ENCODE measurements at regions not wholly inside any gene's neighbourhood (a gene's known extent, or its start where the extent isn't known, plus 50 kb on each side); places are given as distances from the start of the nearest gene placed in this dataset.

DNA sequence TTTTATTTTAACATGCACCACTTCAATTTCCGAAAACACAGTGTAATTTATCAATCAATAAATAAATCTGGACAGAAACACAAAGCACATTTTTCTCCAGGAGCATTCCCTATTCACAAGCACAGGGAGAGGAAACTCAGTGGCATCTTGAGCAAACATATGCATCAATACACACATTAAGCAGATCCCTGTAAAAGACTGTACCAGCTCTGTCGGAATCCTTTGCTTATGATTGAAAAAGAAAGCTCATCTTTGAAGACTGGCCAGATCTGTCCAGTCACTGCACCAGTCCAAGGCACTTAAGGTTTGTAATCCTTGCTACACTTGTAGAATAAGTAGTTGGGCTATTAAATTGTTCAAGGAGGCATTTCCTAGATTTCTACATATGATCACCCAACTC, 343.9 kb downstream of the BMPER start:
- H3K27me3 ChIP-seq (ENCODE audit: control insufficient read depth in 2 of 2, insufficient read depth in 2 of 2, low read length in 2 of 2) = no peaks in the 10 kb centered on the region
- H3K36me3 ChIP-seq (ENCODE audit: control insufficient read depth, insufficient read depth, low read length) = no peaks in the 10 kb centered on the region
- ChIA-PET CTCF (ENCODE audit: low intra/inter-chr PET ratio) (no interaction called here), POLR2A (no interaction called here)
- 0% methylated on average over 2 of the region's 2 CpGs for WGBS (ENCODE audit: insufficient coverage, low coverage, missing lambda C conversion rate)
- DNase-seq (ENCODE audit: extremely low read depth in 1 of 4, low spot score in 3 of 4) (no peak), ATAC-seq (no peak), FAIRE-seq (no peak)
- no peak overlapping the region for H3K27ac ChIP-seq (ENCODE audit: extremely low read depth, low read depth, low read length)
- H3K79me2 ChIP-seq (ENCODE audit: control insufficient read depth, insufficient read depth, low read length) = no peaks in the 10 kb centered on the region
- BruUV-seq (replicated peaks) = no TSS peak
- H3K4me3 ChIP-seq = no peak overlapping the region
- H4K20me1 ChIP-seq (replicated peaks; ENCODE audit: control insufficient read depth, insufficient read depth, low read length) = no peaks in the 10 kb centered on the region
- H3K4me1 ChIP-seq (replicated peaks in 1 of 2; ENCODE audit: control insufficient read depth in 2 of 2, insufficient read depth in 2 of 2, low read length in 2 of 2) = no peaks in the 10 kb centered on the region
- in situ Hi-C loops (cut with MboI) (no loop called here), intact Hi-C loops (cut with micrococcal nuclease) (no loop called here)
- no peak overlapping the region for H2AFZ ChIP-seq (ENCODE audit: low read depth, low read length)
- no peaks in the 10 kb centered on the region for H3K9me1 ChIP-seq (ENCODE audit: control insufficient read depth, insufficient read depth, low read length)
- no peak overlapping the region for H3K4me2 ChIP-seq (ENCODE audit: insufficient read depth, low read length)
- H3K9ac ChIP-seq (ENCODE audit: insufficient read depth in 1 of 2, low read depth in 2 of 2, low read length in 2 of 2) = no peak overlapping the region
- no peaks in the 10 kb centered on the region for H3K9me3 ChIP-seq (replicated peaks; ENCODE audit: control insufficient read depth, insufficient read depth, low read depth, low read length)
- TF ChIP-seq, protein P1, sequence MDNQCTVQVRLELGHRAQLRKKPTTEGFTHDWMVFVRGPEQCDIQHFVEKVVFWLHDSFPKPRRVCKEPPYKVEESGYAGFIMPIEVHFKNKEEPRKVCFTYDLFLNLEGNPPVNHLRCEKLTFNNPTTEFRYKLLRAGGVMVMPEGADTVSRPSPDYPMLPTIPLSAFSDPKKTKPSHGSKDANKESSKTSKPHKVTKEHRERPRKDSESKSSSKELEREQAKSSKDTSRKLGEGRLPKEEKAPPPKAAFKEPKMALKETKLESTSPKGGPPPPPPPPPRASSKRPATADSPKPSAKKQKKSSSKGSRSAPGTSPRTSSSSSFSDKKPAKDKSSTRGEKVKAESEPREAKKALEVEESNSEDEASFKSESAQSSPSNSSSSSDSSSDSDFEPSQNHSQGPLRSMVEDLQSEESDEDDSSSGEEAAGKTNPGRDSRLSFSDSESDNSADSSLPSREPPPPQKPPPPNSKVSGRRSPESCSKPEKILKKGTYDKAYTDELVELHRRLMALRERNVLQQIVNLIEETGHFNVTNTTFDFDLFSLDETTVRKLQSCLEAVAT (IDR thresholded peaks at IDR 0.05) = no peak
- TF ChIP-seq, protein P2, sequence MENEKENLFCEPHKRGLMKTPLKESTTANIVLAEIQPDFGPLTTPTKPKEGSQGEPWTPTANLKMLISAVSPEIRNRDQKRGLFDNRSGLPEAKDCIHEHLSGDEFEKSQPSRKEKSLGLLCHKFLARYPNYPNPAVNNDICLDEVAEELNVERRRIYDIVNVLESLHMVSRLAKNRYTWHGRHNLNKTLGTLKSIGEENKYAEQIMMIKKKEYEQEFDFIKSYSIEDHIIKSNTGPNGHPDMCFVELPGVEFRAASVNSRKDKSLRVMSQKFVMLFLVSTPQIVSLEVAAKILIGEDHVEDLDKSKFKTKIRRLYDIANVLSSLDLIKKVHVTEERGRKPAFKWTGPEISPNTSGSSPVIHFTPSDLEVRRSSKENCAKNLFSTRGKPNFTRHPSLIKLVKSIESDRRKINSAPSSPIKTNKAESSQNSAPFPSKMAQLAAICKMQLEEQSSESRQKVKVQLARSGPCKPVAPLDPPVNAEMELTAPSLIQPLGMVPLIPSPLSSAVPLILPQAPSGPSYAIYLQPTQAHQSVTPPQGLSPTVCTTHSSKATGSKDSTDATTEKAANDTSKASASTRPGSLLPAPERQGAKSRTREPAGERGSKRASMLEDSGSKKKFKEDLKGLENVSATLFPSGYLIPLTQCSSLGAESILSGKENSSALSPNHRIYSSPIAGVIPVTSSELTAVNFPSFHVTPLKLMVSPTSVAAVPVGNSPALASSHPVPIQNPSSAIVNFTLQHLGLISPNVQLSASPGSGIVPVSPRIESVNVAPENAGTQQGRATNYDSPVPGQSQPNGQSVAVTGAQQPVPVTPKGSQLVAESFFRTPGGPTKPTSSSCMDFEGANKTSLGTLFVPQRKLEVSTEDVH (IDR thresholded peaks at IDR 0.05; ENCODE audit: low read depth, partially characterized antibody) = no peak
- TF ChIP-seq TAF1 (IDR thresholded peaks at IDR 0.05; ENCODE audit: control insufficient read depth, extremely low read depth, insufficient read depth, low read length, severe bottlenecking) (no peak), CSDE1 (IDR thresholded peaks at IDR 0.05) (no peak), SPI1 (IDR thresholded peaks at IDR 0.05; ENCODE audit: borderline replicate concordance, low read depth, low read length) (no peak)
- TF ChIP-seq, protein P3, sequence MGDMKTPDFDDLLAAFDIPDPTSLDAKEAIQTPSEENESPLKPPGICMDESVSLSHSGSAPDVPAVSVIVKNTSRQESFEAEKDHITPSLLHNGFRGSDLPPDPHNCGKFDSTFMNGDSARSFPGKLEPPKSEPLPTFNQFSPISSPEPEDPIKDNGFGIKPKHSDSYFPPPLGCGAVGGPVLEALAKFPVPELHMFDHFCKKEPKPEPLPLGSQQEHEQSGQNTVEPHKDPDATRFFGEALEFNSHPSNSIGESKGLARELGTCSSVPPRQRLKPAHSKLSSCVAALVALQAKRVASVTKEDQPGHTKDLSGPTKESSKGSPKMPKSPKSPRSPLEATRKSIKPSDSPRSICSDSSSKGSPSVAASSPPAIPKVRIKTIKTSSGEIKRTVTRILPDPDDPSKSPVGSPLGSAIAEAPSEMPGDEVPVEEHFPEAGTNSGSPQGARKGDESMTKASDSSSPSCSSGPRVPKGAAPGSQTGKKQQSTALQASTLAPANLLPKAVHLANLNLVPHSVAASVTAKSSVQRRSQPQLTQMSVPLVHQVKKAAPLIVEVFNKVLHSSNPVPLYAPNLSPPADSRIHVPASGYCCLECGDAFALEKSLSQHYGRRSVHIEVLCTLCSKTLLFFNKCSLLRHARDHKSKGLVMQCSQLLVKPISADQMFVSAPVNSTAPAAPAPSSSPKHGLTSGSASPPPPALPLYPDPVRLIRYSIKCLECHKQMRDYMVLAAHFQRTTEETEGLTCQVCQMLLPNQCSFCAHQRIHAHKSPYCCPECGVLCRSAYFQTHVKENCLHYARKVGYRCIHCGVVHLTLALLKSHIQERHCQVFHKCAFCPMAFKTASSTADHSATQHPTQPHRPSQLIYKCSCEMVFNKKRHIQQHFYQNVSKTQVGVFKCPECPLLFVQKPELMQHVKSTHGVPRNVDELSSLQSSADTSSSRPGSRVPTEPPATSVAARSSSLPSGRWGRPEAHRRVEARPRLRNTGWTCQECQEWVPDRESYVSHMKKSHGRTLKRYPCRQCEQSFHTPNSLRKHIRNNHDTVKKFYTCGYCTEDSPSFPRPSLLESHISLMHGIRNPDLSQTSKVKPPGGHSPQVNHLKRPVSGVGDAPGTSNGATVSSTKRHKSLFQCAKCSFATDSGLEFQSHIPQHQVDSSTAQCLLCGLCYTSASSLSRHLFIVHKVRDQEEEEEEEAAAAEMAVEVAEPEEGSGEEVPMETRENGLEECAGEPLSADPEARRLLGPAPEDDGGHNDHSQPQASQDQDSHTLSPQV (IDR thresholded peaks at IDR 0.05) = no peak
